MM.1S (cell line): ENCODE measurements at regions not wholly inside any gene's neighbourhood (a gene's known extent, or its start where the extent isn't known, plus 50 kb on each side); places are given as distances from the start of the nearest gene placed in this dataset.
"Not testable (repeated sequence)": the region's sequence is repeated elsewhere in the genome, so short reads cannot be mapped to it uniquely, and the experiment has no call there.

Experiments
- CTCF ChIP-seq: fragments of 300-600 bp; sonication (generic); IDR thresholded peaks from 2 replicates; pipeline ENCODE4 v1.5.1; 2016; ENCODE audit warnings: antibody characterized with exemption, low read length, mixed read lengths
- EZH2 ChIP-seq: fragments of 300-600 bp; sonication (generic); optimal IDR thresholded peaks from 2 replicates; pipeline ENCODE3; 2017; ENCODE audit warnings: low read depth, mild to moderate bottlenecking, antibody characterized with exemption, low read length, mixed read lengths

- not testable (repeated sequence) for TF ChIP-seq CTCF, EZH2
These were observed 135.7 kb upstream of the TEKT4 start for GRCh38 chr2:94735536-94735935.
